ENCODE measurements at regions not wholly inside any gene's neighbourhood (a gene's known extent, or its start where the extent isn't known, plus 50 kb on each side); places are given as distances from the start of the nearest gene placed in this dataset.

- dilution Hi-C loops (cut with HindIII; ENCODE audit: low sequenced_read_pairs, unreplicated experiment) (no loop called here), intact Hi-C loops (cut with micrococcal nuclease) (no loop called here), in situ Hi-C loops (cut with MboI; ENCODE audit: low sequenced_read_pairs) (no loop called here)
- H4K20me1 ChIP-seq (ENCODE audit: insufficient read depth, low read length) = no peaks in the 10 kb centered on the region
- H3K4ac ChIP-seq (ENCODE audit: low read depth, low read length) = no peak overlapping the region
- H3K36me3 ChIP-seq (ENCODE audit: control insufficient read depth, insufficient read depth, low read length) = no peaks in the 10 kb centered on the region
- no peak for ATAC-seq (ENCODE audit: low read depth)
- no peak for DNase-seq
- no peaks in the 10 kb centered on the region for H3K27me3 ChIP-seq (ENCODE audit: control insufficient read depth, insufficient read depth, low read length)
- no peak overlapping the region for H2BK15ac ChIP-seq (ENCODE audit: low read depth, low read length)
- H3K23ac ChIP-seq (ENCODE audit: low read depth, low read length) = no peak overlapping the region
- H3K4me2 ChIP-seq (ENCODE audit: low read depth, low read length) = no peak overlapping the region
- no peak for TF ChIP-seq MXI1 (IDR thresholded peaks at IDR 0.05; ENCODE audit: borderline replicate concordance, low read depth, low read length)
- no peak for TF ChIP-seq USF2 (IDR thresholded peaks at IDR 0.05; ENCODE audit: low read depth, low read length)
- H3K27ac ChIP-seq (ENCODE audit: insufficient read depth, low read length) = no peak overlapping the region
- no peak overlapping the region for H2AK5ac ChIP-seq (ENCODE audit: low read depth, low read length)
- no peak overlapping the region for H2BK20ac ChIP-seq (ENCODE audit: low read depth, low read length)
- no peak overlapping the region for H3K56ac ChIP-seq (ENCODE audit: extremely low read depth, insufficient read depth, low read length)
- BruUV-seq (replicated peaks) = no TSS peak
- H3K79me1 ChIP-seq (ENCODE audit: low read depth in 1 of 2, low read length in 2 of 2) = no peaks in the 10 kb centered on the region
- H2BK5ac ChIP-seq (ENCODE audit: low read depth, low read length, poor library complexity, severe bottlenecking) = no peak overlapping the region
- no peaks in the 10 kb centered on the region for H3K9me1 ChIP-seq (ENCODE audit: insufficient read depth, low read length)
- H3K4me1 ChIP-seq (ENCODE audit: control insufficient read depth, insufficient read depth, low read length) = no peaks in the 10 kb centered on the region; the same call in 1 of the 2 replicates
- H3K14ac ChIP-seq (replicated peaks; ENCODE audit: low read depth, low read length) = no peak overlapping the region
- no peak overlapping the region for H3K18ac ChIP-seq (ENCODE audit: low read depth, low read length)
- ChIA-PET CTCF (no interaction called here), POLR2A (ENCODE audit: unreplicated experiment) (no interaction called here)
- H4K5ac ChIP-seq (ENCODE audit: low read depth, low read length) = no peak overlapping the region
- H2BK120ac ChIP-seq (ENCODE audit: low read depth, low read length) = no peak overlapping the region
- H3K9me3 ChIP-seq (ENCODE audit: control insufficient read depth, insufficient read depth, low read length) = no peaks in the 10 kb centered on the region
- H4K8ac ChIP-seq (ENCODE audit: low read depth in 2 of 2, low read length in 2 of 2) = no peak overlapping the region
- H4K91ac ChIP-seq (ENCODE audit: insufficient read depth, low read depth, low read length) = no peak overlapping the region
- H3K9ac ChIP-seq (ENCODE audit: low read depth, low read length) = no peak overlapping the region
- no peak overlapping the region for H3K4me3 ChIP-seq (ENCODE audit: insufficient read depth, low read depth, low read length)
- H2AK9ac ChIP-seq (replicated peaks; ENCODE audit: low read depth, low read length, poor library complexity) = no peak overlapping the region
- H2AFZ ChIP-seq (replicated peaks; ENCODE audit: low read length, poor library complexity) = no peak overlapping the region
Measured at GRCh38 chr16:65540901-65541300, 419.0 kb upstream of the CDH11 start.
